GM18499 (cell line): ENCODE measurements at regions not wholly inside any gene's neighbourhood (a gene's known extent, or its start where the extent isn't known, plus 50 kb on each side); places are given as distances from the start of the nearest gene placed in this dataset.
"Not testable (repeated sequence)": the region's sequence is repeated elsewhere in the genome, so short reads cannot be mapped to it uniquely, and the experiment has no call there.

Experiments
- ATAC-seq: cut with Tn5 transposase; IDR thresholded peaks from one replicate; pipeline ENCODE4 v1.9.1; 2021; ENCODE audit warnings: moderate number of reproducible peaks; ENCODE audit not compliant: insufficient read depth, unreplicated experiment

DNA sequence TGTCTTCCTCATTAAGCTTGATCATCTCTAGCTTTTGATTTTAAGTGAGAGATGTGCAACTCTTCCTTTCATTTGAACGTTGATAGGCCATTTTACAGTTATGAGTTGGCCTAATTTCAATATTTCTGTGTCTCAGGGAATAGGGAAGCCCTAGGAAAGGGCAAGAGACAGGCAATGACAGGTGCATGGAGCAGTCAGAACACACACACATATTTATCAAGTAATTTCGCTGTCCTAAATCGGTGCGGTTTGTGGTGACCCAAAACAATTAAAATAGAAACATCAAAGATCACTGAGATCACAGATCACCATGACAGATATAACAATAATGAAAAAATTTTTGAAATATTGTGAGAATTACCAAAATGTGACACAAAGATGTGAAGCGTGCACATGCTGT lies 87.7 kb upstream of the LSM6 start:
- no peak for ATAC-seq

DNA sequence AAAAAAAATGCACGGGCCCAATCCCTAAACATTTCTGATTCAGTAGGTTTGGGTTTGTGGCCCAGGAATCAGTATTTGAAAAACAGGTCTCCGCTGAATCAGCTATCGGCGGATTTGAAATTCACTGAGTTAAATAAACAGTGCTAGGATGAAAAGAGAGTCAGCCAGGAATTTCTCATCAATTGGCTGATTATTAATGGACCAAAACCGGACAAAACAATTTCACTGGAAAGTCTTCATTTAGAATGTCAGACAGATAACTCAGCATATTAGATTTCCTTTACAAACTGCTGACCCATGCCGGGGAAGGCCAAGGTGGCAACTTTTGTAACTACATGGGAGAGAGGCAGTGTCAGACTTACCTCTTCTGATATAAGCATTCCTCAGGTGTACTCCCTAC lies 99.4 kb upstream of the LSM6 start:
- ATAC-seq, result no peak

DNA sequence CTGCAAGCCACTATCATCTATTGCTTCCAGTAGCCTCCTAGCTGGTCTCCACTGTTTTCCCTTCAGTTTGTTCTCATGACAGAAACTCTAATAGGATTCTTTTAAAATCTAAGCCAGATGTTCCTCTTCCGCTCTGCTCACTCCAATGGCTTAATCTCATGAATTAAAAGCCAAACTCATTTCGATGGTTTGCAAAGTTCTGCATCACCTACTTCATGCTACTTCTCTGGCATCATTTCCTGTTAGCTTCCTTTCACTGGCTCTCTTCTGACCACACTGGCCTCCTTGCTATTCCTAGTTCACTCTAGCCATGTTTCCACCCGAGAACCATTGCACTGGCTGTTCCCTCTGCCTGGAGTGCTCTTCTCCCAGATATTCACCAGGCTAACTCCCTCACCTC lies 102.0 kb upstream of the LSM6 start:
- no peak for ATAC-seq

DNA sequence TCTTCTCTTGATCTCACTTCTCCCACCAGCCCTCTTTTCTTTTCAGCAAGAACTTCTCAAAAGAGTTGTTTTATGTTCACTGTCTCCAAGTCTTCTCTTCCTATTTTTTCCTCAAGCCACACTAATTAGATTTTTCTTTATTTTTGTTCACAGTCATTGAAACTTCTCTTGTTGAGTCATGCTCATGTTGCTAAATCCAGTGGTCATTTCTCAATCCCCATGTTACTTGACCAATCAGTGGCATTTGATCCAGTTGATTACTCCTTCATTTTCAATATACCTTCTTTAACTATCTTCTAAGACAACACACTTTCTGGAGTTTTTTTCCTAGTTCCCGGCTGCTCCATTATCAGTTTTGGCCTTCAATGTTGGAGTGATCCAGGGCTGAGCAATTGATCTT lies 103.1 kb upstream of the LSM6 start:
- no peak for ATAC-seq

DNA sequence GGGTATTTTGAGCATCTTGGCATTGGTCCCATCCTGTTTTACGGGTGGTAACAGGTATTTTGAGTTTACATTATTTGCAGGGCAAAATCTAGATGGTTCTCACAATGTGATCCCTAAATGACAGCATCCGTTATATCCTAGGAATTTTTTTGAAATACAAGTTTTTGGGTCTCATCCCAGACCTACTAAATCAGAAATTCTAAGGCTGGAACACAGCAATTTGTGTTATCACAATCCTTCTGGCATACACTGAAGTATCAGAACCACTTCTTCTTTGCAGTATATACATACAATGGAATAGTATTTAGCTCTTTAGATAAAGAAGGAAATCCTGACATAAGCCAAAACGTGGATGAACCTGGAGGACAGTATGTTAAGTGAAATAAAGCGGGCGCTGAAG lies 104.1 kb upstream of the LSM6 start:
- no peak for ATAC-seq

DNA sequence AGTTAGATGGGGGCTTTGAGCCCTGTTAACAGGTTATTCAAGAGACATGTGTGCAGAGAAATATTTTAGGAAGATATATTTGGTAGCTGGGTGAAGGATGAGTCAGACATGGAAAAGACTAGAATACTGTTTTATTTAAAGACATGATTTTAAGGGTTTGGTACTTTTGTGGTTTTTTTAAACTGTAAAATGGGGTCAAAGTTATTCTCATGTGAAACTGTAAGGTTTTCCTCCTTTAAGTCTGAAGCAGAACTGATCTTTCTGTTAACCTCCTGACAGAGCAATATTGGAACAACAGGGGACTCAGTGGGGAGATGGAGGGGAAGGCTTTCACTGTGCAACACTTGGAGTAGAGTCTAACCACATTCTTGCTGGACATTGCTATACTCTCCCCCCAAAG lies 112.4 kb upstream of the LSM6 start:
- ATAC-seq, result no peak

DNA sequence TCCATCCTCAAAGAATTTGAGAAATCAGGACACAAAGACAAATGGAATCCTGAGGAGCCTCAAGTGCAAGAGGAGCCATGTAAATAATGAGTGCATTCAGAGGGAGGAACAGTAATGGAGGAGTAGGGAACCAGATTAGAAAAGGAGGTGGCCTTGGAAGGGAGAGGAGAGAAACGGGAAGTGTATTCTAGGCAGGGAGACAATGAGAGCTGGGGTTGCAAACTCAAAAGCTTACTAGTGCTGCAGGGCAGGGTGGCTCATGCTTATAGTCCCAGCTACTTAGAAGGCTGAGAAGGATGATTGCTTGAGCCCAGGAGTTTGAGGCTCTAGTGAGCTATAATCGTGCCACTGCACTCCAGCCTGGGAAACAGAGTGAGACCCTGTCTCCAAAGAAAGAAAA lies 113.2 kb upstream of the LSM6 start:
- ATAC-seq, result no peak

DNA sequence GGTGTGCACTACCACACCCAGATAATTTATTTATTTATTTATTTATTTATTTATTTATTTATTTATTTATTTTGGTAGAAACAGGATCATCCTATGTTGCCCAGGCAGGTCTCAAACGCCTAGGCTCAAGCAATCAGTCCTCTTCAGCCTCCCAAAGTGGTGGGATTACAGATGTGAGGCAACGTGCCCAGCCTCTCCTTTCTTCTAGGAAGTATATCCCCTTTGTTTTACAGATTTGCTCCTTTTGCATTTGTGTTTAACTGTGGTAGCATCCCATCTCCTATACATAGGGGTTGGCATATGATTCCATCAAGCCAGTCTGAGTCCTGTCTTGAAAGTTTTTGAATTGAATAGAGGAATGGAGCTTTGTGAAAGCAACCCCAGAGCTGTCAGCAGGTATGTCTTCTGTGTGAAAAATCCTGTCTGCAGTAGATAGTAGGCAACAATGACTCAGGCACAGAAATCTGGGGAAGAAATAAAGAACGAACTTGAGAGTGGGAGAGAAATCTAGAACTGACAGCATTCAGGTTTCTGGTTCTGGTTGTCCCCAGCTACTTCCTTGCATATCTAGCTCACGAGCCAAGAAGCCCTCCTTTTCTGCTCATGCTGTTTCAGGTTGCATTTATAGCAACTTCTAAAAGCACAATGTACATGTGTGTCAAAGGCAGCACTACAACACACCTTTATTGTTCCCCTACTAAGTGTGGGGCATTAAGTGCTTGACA lies 113.7 kb upstream of the LSM6 start:
- ATAC-seq, result no peak

DNA sequence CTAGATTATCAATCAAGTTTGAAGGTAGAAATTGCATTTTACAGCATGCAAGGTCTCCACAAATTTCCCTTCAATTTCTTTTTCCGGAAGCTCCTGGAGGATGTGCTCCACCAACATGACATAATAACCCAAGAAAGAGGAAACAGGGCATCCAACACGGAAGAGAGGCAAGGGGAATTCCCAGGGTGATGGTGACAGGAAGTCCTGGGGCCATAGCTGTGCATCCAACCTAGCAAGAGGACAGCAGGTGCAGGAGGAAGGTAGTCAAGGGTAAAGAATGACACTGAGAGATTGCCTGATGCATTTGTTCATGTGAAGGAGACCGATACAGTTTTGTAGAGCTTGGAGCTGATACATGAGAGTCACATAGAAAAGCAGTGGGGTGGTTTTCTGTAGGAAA lies 115.7 kb upstream of the LSM6 start:
- ATAC-seq, result peak; percentile 64

DNA sequence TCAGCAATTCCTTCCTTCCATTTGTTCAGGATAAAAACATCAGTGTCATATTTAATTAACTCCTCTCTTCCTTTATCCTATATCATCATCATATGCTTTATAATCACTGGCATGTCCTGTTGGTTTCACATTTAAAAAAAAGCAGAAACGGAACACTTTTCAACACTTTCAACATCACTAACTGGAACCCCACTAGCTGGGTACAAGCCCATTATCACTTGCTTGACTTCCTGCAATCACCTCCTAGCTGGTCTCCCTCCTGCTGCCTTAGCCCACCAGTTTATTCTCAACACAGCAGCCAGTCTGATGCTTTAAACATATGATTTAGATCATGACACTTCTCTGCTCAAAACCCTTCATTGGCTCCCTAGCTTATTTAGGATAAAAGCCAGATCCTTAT lies 116.4 kb upstream of the LSM6 start:
- ATAC-seq, result peak; percentile 39

DNA sequence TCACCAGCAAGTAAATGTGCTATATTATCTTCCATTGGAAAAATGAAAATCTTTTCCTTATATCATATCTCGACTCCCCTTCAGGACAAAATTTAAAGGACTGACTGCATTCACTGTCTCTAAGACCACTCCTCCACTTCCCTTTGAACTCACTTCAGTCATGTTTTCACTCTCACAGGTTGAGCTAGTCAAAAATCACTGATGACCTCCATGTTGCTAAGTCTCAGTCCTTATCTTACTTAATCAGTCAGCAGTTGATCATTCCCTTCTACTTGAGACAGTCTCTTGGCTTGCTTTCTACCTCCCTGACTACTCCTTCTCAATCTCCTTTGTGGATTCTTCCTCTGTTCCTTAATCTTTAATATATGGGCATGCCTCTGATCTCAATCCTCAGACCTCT lies 117.0 kb upstream of the LSM6 start:
- no peak for ATAC-seq

DNA sequence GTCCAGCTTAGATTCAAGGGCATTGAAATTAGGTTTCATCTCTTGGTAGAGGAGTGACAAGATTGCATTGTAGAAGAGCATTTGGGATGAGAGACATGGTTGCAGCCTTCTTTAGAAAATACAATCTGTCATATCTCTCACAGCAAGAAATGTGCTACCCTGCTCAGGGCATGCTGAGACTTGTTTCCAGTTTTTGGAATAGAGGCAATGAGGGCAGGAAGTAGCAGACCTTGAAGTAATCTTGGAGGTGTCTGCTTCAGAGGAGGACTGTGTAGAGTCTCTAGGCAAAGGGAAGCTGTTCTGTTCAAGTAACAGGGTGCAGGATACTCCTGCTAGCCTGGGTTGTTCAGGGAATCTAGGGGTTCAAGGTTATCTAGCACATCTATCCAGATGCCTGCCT lies 116.1 kb upstream of the ZNF827 start:
- ATAC-seq, result no peak

DNA sequence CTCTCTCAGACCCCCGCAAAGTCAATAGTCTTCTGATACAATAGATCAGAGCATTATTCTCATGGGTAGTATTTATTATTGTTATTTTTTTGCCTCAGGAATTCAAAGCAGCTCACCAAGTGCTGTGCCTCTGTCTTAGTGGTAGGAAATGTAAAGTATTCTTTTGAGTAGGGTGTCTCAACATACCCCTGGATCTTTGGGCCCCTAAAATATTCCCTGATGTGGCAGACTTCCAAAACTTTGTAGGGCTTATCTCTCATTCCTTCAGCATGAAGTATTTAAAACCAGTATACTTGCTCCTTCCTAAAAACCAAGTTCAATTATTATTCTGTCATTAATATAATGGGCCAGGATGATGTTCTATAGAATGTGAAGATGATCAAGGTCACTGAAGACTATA lies 115.3 kb upstream of the ZNF827 start:
- no peak for ATAC-seq

DNA sequence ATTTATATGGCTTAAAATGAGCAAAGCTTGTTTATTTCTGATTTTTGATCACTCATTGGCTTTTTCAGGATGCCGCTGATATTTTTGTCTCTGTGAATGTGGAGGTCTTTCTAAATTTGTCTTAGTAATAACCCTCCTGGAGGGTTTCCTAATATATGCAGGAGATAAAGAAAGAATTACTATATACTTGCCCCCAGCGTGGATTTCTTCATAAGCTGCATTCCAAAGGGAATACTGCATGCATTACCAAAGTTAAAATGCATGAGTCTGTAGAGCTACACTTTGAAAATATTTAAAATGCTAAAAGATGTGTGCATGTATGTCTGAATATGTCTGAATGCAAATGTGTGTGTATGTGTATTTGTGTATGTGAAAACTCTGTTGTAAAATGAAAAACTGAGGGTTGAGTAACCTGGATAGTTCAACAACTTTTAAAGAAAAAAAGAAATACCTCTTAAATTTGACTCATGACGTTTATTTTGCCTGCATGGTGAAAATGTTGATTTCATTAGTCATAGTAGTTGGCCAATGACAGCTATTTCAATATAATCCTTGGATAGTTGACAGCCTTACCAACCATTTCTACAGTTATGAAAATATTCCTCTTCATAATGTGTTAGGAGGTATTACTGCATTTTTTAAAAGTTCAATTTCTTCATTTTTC lies 113.2 kb upstream of the ZNF827 start:
- ATAC-seq, result no peak

DNA sequence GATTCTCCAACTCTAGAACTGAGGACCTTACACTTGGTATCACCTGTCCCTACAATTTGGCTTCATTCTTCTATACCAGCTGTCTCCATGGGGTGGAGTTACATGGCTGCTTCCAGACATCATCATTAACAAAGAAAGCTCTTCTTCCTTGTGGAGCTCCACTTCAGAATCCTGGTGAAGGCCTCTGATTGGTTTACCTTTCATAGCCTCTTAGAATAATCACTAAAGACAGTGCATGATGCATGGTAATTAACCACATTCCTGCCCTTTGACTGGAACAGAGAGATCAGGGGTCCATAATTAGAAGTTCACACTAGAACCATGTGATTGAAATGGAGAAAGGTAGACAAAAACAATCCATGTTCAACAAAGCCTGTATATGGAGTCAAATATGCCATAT lies 112.6 kb upstream of the ZNF827 start:
- no peak for ATAC-seq

DNA sequence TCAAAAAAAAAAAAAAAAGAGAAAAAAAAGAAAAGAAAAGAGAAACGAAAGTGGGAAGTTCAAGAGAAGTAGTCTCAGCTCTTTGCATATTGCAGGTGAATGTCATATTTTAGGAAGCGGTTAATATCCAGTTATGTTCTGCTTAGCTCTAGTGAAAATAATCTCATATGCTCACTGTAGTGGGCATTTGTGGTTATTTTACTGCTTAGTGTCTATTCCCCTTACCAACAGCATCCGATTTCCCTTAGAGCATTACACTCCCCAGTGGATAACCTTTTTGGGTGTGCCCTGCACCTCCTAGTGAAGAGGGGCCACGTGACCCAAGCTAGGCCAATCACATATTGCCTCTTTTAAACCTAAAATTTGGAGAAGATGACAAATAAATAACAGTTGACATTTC lies 111.2 kb upstream of the ZNF827 start:
- ATAC-seq, result peak; percentile 89

DNA sequence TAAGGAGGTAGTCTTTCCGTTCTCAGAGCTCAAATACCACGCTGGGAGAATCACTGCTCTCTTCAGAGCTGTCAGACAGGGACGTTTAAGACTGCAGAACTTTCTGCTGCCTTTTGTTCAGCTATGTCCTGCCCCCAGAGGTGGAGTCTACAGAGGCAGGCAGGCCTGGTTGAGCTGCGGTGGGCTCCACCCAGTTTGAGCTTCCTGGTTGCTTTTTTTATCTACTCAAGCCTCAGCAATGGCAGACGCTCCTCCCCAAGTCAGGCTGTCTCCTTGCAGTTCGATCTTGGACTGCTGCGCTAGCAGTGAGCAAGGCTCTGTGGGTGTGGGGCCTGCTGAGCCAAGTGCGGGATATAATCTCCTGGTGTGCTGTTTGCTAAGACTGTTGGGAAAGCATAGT lies 109.1 kb upstream of the ZNF827 start:
- not testable (repeated sequence) for ATAC-seq

DNA sequence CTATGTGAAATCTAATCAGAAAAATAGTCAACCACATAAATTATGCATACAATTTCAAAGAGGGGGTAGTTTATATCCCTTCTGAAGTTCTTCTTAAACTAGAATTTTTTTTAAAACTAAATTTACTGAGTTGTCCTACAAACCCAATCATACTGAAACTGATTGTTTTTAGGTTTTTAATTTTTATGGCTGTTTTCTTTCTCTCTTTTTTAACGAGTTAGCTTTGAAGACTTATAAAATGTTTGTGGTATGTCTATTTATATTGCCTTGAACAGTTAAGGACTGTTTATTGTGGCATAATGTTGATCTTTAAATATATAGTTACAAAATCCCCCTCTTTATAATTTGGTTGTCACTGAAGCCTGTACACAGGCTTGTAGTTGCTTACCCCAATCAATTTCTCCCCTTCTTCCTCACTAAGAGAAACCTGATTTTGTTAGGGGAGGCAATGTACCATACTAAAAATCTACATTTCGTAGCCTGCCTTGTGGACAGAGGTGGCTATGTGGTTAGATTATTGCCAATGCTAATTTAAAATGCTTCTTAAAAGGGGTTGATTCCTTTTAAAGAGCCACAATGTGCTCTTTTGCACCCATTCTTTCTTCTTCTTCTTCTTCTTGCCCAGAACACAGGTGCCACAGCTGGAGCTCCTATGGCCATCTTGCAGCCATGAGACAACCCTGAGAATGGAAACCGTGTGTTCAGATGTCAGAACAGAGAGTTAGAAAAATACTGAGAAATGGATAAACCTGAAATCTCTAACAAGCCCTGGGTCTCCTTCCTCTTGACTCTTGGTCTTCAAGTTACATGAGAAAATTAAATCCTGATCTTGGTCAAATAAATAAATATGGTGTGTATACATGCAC lies 102.7 kb upstream of the ZNF827 start:
- no peak for ATAC-seq

DNA sequence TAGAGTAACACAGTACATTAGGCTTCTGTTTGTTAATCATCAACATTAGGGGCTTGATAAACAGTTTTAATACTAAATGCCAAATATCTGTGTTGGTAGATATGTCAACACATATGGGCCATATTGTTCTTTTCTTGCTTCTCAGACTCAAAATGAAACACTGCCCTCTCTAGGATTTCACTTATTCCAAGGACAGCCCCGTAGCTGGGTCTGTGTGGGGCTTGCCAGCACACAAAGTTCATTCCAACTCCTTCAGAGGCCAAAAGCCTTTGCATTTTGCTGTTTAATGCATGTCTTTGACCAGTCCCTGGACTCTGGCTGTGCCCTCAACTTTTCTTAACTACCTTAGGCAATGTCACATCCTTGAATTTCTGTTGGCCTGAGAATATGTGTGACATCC lies 102.0 kb upstream of the ZNF827 start:
- no peak for ATAC-seq

DNA sequence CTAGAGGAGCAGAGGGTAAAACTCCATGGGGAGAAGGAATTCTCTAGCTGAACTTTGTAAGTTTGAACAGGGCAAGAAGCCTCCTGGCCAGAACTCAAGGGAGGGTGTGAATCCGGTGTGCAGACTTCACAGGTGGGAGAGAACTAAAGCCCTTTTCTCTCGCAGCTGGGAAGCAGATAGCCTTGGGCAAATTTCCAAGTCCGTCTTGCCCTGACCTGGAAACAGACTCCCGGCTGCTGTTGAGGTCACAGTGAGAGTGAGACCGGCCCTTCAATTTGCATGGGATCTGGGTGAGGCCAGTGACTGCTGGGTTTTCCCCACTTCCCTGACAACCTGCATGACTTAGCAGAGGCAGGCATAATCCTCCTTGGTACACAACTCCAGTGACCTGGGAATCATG lies 94.5 kb upstream of the ZNF827 start:
- ATAC-seq, result no peak

DNA sequence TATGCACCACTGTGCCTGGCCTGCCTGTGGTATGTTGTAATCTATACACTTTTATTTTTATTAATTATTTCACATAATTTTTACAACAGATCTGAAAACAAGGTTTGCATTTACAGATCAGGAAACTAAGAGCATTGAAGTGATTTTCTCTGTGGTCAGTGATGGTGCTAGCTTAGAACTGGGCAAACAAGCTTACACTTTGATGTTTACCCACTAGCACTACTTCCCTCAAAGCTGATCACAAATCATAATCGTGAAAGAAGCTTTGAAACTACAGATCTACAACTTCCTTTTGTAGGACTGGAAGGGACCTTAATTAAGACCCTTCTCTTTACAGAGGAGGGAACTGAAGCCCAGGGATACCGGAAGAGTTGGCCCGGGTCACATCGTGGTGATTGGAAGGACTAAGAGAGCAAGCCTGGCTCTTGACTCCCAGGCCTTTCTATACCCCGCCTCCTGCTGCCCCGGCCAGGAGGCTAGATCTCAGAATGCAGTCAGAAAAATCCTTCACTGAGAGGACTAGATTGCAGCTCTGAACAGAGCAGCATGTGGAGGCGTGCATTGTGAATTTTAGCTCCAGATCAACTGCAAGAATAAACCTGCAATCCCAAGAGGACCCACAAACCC lies 93.7 kb upstream of the ZNF827 start:
- no peak for ATAC-seq
